GM19023 (cell line): ENCODE measurements at regions not wholly inside any gene's neighbourhood (a gene's known extent, or its start where the extent isn't known, plus 50 kb on each side); places are given as distances from the start of the nearest gene placed in this dataset.
"Not testable (repeated sequence)": the region's sequence is repeated elsewhere in the genome, so short reads cannot be mapped to it uniquely, and the experiment has no call there.

Source experiments
- ATAC-seq: cut with Tn5 transposase; IDR thresholded peaks from one replicate; pipeline ENCODE4 v1.9.1; 2021; ENCODE audit warnings: mild to moderate bottlenecking, moderate library complexity; ENCODE audit not compliant: unreplicated experiment

DNA sequence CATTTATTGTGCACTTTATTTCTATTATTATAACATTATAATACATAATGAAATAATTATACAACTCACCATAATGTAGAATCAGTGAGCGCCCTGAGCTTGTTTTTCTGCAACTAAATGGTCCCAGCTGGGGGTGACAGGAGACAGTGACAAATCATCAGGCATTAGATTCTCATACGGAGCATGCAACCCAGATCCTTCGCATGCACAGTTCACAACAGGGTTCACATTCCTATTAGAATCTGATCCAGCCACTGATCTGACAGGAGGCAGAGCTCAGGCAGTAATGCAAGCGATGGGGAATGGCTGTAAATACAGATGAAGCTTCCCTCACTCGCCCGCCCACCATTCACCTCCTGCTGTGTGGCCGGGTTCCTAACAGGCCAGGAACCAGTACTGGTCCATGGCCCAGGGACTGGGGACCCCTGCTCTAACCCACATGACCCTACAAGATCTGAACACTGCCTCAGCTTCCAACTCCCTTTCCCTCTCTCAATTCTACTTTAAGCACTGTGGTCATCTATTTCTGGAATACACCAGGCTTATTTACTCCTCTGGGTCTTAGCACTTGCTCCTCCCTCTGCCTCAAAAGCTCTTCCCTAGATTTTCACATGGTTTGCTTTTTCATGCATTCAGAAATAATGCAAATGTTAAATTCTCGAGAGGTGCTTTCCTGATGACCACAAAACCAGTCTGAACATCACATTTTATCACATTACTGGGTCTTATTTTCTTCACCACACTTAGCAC, 166.8 kb upstream of the HCCS start:
- no peak for ATAC-seq

DNA sequence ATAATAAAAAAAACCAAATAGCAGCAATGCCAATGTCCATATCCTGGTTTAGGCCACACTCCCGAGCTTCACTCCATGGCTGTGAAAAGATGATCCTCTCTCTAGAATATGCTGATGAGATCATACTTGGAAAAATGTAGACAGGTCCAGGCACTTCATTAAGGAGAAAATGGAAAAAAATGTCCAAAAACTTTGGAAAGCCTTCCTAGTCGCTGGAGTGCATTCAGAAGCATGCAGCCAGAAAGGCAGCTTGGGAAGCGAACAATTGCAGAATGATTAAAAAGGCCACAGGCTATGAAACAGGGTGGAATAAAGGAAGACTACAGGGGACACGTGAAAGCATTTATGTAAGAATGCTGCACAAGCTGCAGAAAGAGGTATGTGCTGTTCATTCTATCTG, 165.6 kb upstream of the HCCS start:
- no peak for ATAC-seq

DNA sequence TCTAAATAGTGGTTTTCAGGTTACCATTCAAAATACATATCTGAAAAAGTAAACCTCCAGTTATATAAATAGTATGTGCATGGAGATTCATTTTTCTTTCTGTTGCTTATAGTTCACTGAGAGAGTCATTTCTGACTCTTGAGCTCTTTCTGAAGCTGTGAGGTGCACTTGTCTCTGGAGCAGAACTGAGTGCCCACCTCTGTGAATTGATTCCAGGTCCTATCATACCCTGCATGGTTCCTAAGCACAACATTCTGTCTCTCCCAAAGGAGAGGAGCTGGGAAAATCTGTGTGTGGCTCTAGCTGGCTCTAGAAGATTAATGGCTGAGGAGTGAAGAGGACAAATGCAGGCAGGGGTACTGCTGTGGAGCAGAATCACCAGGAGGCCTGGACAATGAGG, 161.6 kb upstream of the HCCS start:
- ATAC-seq, result no peak

DNA sequence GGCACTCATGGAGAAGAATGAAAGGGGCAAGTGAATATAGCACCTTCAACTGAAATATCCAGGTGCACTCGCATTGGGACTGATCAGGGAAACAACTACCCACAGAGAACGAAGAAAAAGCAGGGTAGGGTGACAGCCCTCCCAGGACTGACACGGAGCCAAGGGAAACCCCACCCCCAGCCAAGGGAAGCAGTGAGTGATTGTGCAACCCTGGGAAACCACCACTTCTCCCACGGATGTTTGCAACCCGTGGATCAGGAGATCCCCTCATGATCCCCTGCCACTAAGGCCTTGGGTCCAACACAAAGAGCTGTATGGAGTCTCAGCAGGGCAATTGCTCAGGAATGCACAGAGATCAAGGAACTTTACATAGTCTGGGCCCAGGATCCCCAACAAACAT, 158.5 kb upstream of the HCCS start:
- no peak for ATAC-seq

DNA sequence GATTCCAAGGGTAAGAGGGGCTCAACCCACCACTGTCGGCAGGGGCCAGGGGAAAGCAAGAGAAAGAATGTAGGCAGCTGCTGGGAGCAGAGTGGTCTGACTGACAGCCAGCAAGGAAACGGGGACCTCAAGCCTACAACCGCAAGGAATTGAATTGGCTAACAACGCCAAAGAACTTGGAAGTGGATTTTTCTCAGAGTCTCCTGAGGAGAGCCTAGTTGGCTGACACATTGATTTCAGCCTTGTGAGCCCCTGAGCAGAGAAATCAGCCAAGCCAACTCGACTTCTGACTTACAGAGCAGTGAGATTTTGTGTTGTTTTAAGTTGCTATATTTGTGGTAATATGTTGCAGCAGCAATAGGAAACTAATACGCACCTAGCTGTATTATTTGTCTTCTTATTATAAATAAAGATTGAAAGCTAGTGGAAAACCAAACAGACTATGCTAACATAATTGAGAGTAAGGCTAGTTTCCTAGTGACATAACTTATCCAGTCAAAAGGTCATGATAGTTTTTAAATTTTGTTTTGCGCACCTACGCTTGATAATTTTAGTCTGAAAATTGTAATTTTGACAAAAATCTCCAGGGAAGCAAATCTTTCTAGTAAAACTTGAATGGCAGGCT, 145.8 kb upstream of the HCCS start:
- ATAC-seq, result no peak

DNA sequence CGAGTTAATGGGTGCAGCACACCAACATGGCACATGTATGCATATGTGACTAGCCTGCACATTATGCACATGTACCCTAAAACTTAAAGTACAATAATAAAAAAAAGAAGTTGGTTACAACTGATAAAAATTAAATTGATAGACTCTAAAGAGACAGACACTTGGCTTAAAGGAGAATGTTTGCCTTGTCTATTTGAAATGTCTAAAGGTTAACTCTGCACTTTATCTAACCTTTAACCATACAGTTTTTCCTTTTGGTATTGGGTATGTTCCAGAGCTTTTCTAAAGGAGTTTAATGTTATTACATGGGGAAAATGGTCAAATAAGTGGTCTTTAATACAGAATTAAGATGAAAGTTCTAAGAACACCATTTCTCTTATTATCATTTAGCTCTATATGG, 145.1 kb upstream of the HCCS start:
- ATAC-seq, result no peak

DNA sequence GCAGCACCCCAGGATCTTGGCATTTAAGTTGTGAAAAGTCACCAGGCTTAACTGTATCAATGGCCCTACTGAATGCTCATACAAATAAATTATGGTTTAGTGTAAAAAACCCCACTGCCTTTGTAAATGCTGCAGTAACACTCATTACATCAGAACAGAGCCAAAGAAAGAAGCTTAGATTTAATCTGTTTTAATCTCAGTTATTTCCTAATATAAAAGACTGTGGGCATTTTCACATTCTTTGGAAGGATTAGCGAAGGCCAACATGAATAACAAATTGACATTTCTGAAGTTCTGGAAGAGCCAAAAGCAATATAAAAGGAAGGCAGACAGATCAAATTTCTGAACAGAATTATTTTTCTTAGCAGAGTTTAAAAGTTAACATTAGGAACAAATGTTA, 140.0 kb upstream of the HCCS start:
- ATAC-seq, result no peak

DNA sequence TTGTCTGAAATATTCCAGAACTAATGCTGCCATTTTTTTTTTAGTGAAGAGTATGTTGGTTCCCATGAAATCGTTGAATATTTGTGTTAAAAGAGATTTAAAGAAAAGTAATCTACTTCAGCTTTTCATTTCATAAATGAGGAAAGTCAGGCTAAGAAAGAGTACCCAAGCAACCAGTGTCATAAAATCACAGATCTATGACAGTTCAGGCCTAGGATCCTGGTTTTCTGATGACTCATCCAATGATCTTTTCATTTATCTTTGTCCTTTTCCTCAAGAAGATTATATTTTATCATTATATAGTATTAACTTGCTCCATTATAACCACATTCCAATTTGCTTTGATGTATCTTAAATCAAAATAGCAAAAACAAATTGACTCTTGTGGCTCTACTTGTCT, 139.4 kb upstream of the HCCS start:
- ATAC-seq, result no peak

DNA sequence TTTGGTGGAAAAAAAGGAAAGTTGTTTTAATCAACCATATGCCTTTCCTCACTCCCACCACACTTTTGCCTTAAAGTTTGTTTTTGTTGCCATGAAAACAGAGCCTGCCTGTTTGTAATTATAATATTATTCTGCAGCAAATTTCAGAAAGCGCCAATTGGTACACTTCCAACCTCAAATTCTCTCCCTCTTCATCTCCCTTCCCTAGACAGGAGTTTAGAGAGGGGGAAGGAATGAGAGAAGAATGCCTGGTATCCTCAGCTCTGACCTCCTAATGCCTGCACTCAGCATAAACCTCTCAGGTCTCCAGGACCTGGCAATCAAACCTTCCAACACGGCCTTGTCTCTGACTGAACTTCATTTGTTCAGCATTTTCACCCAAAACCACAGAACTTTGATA, 138.4 kb upstream of the HCCS start:
- ATAC-seq, result no peak

DNA sequence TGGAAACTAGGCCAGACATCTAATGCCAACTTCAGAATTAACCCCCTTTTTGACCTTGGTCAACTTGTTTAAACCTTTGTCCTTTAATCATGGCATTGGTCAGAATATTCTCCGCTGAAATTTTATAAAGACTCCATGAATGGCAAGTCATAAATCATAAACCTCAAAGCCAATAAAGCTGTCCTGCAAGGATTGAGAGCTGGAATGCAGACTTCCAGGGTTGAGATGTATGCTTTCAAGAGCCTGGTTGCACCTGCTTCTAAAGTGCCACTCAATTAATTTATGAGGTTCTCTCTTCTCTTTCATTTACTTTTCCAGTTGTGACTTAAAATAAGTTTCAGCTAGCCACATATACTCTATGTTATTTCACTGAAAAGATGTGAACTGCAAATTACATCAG, 136.2 kb upstream of the HCCS start:
- no peak for ATAC-seq

DNA sequence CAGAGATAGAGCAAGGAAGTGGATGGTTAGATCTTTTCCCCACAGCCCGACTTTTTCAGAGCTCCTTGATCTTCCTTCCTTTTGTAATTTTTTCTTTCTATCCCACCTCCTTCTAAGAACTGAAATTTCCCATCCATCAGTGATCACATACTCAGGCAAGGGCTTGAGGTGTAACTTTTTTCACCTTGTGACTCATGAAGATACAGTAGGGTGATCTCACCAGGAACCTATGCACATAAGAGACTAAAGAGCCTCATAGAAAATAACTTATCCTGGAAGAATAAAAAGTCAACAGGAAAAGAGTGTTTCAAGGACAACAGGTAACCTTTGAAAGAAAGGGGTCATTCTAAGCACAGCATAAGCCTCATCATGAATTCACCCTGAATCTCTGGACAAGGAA, 131.2 kb upstream of the HCCS start:
- no peak for ATAC-seq

DNA sequence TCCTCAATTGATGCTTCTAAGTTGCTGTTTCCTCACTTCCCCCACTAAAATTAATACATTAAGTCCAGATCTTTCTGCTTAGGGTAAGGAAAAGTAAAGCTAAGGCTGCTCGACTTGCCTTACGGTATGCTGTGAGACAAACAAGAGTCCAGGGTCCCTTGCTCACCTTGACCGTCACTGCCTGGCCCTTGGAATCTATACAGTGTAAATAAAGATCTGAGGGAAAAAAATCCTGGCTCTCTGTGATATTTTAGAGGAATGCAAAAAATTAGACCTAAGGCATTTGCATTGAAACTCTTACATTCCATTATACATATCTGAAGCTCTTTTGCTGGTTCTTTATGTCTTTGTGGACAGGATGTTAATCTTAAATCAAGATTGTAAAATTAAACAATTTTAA, 129.6 kb upstream of the HCCS start:
- ATAC-seq, result no peak

DNA sequence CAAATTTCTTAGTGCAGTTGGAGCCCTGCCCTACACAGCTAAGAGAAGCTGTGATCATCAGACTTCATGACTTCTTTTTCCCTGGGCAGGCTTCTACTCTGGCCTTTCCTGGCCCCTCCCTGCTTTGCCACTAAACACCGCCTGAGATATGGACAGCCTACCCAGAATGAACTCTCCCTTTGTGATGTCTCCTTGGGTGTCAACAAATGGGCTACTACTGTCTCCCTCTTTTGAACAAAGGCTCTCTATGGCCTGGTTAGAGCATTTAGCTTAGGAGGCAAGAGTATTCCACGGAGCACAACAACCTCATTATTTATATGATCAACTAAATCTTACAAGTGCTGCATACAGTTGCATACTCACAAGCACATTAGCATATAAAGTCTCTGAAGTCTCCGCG, 127.6 kb upstream of the HCCS start:
- no peak for ATAC-seq

DNA sequence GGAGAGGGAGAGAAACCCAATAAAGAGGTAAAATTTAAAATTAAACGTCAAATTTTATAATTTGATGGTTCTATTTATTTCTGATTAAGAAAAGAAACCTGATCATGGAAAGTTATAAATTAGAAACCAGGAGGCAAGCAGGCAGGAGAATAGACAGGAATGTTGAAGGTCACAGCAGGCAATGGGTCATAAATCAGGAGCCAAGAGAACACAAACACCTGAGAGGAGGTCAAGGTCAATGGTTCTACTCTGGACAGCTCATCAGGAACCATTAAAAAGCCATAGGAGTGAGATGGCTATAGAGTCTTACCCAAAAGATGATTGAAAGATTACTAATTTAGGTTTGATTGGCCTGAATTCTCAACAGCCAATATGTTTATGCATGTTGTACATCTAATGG, 126.9 kb upstream of the HCCS start:
- ATAC-seq, result no peak

DNA sequence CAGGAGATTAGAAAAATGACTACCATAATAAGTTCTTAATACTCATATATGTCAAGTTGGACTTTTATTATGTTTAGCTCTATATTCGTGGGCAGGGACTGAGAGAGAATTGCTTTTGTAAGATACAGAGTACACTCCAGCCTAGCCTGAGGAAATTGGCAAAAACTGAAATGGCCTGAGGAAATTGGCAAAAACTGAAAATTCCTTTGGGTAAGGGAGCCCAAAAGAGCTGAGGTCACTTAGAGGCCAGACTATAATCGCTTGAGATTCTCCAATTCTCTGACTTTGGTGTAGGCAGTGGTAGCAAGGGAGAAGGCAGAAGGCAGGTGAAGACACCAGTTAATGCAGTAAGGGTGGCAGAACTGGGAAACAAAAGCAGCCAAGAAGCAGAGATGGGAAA, 124.5 kb upstream of the HCCS start:
- no peak for ATAC-seq

DNA sequence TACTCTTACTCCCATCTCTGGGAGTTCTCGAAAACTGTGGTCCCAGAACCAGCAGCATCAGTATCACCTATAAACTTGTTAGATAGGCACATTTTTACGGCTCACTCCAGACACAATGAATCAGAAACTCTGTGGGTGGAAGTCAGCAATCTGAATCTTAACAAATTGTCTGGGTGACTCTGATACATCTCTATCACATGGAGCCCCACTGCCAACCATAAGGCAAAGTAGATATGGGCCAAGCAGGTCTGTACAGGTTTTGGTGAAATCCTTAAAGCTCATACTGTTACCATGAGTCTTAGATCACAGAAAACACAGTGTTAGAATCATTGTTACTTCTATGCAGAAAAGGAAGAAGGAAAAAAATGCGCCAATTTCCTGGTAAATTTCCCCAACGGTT, 122.5 kb upstream of the HCCS start:
- no peak for ATAC-seq

DNA sequence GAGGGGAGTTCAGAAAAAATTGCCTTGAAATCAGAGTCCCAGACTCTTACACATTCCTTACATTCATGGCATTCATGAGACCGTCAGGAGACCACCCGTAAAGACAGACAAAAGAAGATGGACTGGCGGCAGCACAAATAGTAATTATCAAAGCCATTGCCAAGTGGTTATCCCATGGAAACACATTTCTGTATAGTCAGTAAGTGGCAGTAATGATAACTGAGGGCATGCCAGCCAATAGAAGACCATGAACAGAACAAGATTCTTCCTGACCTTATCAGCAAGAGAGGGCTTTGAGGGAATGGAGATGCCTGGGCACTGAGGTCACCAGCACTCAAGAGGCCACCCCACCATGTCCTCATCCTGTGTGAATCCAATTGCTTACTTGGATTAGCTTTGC, 121.7 kb upstream of the HCCS start:
- no peak for ATAC-seq

DNA sequence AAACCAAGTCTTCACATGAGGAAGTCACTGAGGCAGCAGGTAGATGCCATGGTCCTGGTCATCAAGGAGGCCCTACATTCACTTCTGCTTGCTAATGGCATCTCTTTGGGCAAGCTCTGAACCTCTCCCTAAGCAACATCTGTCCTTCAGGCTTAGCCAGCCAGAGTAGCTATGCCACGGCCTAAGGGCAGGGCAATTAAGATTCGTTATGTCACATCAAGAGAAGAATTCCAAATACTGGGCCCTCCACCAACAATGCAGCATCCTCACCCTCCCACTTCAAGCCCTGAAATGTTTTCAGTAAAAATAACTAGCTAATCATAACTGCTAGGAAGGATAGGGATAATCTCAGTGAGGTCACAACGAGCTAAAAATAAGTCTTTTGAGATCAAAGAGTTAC, 120.7 kb upstream of the HCCS start:
- no peak for ATAC-seq

DNA sequence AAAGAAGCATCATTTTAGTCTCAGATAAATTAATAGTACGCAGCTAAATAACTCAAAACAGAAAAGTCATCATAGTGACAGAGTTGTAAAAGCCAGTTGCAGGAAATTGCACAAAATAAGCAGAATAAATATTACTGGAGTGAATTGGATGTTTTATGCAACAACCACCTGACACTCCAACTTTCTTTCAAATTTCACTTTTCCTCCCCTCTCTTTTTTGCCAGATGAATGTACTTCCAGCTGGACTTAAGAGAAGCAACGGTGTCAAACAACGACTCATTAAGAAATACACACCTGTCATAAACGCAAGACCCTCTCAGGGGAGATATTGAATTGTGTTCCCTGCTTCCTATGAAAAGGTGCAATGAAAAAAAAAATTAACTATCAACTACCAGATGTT, 120.2 kb upstream of the HCCS start:
- ATAC-seq, result no peak

DNA sequence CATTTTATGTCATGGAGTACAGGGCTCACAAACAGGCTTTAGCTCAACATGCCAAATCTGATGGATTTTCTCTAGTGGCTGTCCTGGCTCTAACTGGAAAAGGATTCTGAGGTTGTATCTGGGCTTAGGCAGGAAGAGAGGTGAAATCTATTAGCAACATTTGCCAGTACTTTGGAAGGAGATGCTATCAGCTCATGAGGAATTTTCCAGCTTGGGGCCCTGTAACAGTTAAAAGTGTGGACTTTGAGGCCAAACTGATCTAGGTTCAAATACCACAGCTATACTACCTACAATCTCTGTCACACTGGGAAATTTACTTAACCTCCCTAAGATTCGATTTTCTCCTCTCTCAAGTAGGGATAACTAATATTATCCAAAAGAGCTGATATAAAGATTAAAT, 119.0 kb upstream of the HCCS start:
- ATAC-seq, result no peak

DNA sequence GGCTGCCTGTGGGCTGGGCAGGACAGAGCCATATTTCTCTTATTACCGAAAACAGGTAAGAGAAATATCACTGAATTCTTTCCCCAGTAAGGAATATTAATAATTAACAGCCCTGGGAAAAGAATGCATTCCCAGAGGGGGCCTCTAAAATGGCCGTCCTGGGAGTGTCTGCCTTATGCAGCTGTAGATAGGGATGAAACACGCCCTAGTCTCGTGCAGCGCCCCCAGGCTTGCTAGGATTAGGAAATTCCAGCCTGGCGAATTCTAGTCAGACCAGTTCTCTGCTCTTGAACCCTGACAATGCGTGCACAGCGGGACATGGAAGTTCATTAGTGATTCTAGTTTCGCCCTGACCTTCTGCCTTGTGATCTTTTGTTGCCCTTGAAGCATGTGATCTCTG, 104.1 kb upstream of the HCCS start:
- not testable (repeated sequence) for ATAC-seq

DNA sequence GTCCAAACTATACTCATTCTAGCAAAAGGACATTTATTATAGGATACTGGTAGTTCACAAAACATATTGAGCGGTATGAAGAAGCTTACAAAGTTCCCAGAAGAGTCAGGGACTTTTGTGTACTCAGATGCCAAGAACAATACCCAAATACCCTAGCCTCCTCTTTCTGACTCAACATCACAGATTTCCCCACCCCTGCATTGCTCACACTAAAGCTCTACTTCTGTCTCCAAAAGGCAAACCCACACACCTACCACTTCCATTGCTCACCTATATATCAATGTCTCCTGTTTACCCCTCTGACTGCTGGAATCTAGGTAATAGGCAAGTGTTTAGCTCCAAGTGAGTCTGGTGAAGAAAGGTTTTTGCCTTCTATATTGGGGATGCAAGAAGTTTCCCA, 100.7 kb upstream of the HCCS start:
- ATAC-seq, result no peak

DNA sequence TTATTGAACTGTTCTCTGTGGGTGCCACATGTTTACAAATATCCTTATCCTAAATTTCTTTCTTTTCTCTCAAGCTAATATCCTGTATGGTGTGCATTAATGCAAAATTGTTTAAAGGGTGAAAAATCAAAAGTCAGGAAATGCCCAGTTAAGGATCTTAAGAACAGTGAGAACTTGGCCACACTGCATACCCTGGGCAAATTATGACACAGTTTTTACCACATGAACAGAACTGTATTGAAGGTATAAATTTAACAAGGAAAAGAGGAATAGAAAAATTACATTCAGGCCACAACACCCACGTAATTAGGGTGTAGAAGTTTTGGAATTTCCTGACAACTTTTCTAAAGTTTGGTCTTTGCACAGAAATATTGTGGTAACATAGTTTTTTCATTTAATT, 94.4 kb upstream of the HCCS start:
- ATAC-seq, result no peak
